GM13977 (cell line): ENCODE measurements at regions not wholly inside any gene's neighbourhood (a gene's known extent, or its start where the extent isn't known, plus 50 kb on each side); places are given as distances from the start of the nearest gene placed in this dataset.

Experiments
- DNase-seq: peaks from one replicate; pipeline ENCODE4 v3.0.0; 2012; ENCODE audit warnings: low spot score
- CTCF ChIP-seq: IDR thresholded peaks from 2 replicates; pipeline ENCODE4 v1.5.1; 2012; ENCODE audit warnings: mild to moderate bottlenecking, control low read depth; ENCODE audit not compliant: insufficient read depth; ENCODE audit errors: extremely low read depth, missing control alignments
- in situ Hi-C: fragments of 300-500 bp; cut with MboI; formaldehyde crosslinking; loops from one replicate; pipeline ENCODE4 v1.12.0; 2022; ENCODE audit warnings: low sequenced_read_pairs, low pct_unique_long_range_greater_than_20kb, mixed read lengths, inconsistent platforms; ENCODE audit not compliant: unreplicated experiment

GRCh38 chr13:105595471-105595870 lies 940.0 kb downstream of the EFNB2 start:
- in situ Hi-C loops, result no loop called here
- no peak for DNase-seq
- TF ChIP-seq CTCF, result no peak

GRCh38 chr13:105591277-105591676 lies 944.2 kb downstream of the EFNB2 start:
- DNase-seq, result no peak
- in situ Hi-C loops, result no loop called here
- TF ChIP-seq CTCF, result no peak

DNA sequence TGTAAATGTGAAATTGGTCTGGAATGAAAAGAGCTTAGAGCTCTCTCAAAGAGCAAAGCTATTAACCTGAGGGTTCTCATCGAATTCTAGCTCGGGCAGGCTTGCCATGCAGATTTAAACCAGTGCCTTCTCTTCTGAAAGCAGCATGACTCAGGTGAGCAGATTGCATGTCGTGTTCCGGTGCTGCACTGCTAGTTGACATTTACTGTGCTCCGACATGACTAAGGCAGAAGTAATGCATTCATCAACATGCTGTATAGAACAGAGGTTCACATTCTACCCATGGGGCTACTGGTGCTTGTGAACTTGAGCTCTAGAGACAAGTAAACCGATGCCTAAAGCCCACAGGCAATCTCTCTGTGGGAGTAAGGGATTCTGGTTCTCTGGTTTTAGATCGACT lies 947.7 kb downstream of the EFNB2 start:
- DNase-seq, result no peak
- TF ChIP-seq CTCF, result no peak
- in situ Hi-C loops, result no loop called here

DNA sequence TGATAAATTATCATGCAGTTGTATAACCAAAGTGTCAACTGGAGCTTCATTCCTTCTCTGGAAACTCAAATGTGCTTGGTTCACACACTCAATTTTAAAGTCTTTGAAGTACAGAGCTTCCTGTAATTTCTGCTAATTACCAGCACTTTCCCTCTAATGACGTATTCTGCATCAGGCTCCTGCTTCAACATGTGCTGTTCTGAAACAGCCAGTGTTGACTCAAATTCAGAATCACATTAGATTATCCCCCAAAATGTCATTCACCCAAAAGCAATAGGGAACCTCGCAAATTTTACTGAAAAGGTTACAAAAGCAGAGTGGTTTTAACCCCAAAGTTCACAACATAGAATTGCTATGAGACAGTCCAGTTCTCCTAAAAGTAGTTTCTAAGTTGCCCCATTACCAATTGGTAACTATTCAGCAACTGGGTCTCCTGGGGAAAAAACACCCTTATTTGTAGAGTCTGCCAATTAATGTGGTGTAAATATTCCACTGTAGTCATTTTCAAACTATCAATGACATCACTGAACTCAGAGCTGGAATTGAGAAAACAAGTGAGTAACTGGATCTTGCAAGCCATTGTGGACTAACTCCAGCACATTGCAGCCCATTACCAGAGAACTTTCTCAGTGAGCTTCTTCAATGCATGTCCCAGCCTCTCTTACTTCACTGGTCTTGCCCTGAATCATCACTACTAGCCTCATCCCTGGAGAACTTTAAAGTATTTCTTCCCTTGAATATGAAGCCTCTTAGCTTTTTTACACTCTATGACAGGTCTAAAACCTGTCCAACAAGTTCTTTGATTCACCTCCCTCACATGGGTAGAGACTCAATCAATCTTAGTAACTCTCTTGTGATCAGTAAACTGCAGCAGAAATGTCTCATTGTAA lies 955.4 kb downstream of the EFNB2 start:
- DNase-seq, result no peak
- TF ChIP-seq CTCF, result no peak

GRCh38 chr13:105573136-105573535 lies 962.3 kb downstream of the EFNB2 start:
- TF ChIP-seq CTCF, result no peak
- no peak for DNase-seq

More for the DNA sequence above, 955.4 kb downstream of the EFNB2 start:
- in situ Hi-C loops, result no loop called here

GRCh38 chr13:105572401-105572800 lies 963.1 kb downstream of the EFNB2 start:
- TF ChIP-seq CTCF, result no peak
- DNase-seq, result no peak
- in situ Hi-C loops, result no loop called here

More at GRCh38 chr13:105573136-105573535, 962.3 kb downstream of the EFNB2 start:
- in situ Hi-C loops, result no loop called here
